Right lobe of liver (tissue), 4 donors: ENCODE measurements at regions not wholly inside any gene's neighbourhood (a gene's known extent, or its start where the extent isn't known, plus 50 kb on each side); places are given as distances from the start of the nearest gene placed in this dataset.

ENCODE experiments used
- POLR2A ChIP-seq: fragments of 450-650 bp; IDR thresholded peaks from one replicate; pipeline ENCODE4 v1.6.1; 2017; ENCODE audit warnings: antibody characterized with exemption, mild to moderate bottlenecking
- TF ChIP-seq, protein P1 (sequence below), 4 donors: fragments of 200-600 bp in 3 of 4; fragments of 450-650 bp in 1 of 4; IDR thresholded peaks; one replicate each; pipeline versions ENCODE4 v1.5.1 to v1.8.0; 2016 to 2022; ENCODE audit warnings: antibody characterized with exemption in 4 of 4, mild to moderate bottlenecking in 2 of 4
- donor health status: DM: no; HTN: no; CAD: no.
- donor health status: DM: no; HTN: no; CAD: no.
- donor health status: DM: no; HTN: yes; CAD: no.

DNA sequence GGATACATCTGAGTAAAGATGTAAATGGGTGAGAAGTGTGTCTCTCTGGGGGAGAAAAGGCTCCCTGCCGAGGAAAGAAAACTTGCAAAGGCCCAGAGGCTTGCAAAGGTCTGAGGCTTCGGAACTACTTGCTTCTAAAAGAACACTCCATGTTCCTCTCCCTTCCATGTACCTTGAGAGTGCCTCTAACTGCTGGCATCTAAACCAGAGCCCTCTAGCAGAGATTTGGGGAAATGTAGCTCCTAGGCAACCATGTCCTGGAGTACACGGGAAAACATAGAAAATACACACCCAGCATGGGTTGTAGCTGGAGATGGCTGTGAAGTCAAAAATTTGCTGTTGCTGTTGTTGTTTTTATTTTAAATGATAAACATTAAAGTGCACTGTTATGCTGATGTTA is 151.6 kb downstream of the SYK start:
- TF ChIP-seq, protein P1, sequence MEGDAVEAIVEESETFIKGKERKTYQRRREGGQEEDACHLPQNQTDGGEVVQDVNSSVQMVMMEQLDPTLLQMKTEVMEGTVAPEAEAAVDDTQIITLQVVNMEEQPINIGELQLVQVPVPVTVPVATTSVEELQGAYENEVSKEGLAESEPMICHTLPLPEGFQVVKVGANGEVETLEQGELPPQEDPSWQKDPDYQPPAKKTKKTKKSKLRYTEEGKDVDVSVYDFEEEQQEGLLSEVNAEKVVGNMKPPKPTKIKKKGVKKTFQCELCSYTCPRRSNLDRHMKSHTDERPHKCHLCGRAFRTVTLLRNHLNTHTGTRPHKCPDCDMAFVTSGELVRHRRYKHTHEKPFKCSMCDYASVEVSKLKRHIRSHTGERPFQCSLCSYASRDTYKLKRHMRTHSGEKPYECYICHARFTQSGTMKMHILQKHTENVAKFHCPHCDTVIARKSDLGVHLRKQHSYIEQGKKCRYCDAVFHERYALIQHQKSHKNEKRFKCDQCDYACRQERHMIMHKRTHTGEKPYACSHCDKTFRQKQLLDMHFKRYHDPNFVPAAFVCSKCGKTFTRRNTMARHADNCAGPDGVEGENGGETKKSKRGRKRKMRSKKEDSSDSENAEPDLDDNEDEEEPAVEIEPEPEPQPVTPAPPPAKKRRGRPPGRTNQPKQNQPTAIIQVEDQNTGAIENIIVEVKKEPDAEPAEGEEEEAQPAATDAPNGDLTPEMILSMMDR (IDR thresholded peaks at IDR 0.05), result no peak
- no peak for TF ChIP-seq POLR2A
